ENCODE measurements at regions not wholly inside any gene's neighbourhood (a gene's known extent, or its start where the extent isn't known, plus 50 kb on each side); places are given as distances from the start of the nearest gene placed in this dataset.
"Not testable (repeated sequence)": the region's sequence is repeated elsewhere in the genome, so short reads cannot be mapped to it uniquely, and the experiment has no call there.

DNA sequence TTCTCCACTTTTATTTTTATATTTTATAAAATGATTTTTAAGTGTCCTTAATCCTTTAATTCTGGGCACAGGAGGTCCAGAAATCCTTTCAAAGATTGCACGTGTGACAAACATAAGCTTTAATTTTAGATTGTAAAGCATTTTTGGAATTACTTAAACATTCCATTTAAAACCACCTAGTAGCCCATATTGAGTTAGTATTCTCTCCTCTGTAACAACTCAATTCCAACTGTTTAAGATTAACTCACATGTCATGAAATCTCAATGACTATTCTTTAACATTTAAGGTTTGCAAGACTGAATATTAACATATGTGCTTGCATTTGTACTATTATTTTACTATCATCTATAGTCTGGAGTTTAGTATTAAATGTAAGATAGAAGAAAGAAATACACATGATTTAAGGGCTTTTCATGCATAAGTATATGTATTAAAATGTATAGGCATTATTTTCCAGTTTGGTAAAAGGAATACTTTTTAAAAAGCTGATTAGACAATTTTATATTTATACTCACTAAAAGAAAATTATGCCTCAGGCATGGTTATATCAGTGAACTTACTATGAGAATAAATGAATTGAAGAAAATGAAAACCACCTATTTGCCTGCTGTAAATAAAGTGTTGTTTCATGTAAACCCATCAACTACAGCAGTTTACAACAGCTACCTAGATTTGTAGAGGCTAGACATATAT, 776.9 kb downstream of the SLC6A15 start:
- DNase-seq (ENCODE audit: low spot score): no peak

DNA sequence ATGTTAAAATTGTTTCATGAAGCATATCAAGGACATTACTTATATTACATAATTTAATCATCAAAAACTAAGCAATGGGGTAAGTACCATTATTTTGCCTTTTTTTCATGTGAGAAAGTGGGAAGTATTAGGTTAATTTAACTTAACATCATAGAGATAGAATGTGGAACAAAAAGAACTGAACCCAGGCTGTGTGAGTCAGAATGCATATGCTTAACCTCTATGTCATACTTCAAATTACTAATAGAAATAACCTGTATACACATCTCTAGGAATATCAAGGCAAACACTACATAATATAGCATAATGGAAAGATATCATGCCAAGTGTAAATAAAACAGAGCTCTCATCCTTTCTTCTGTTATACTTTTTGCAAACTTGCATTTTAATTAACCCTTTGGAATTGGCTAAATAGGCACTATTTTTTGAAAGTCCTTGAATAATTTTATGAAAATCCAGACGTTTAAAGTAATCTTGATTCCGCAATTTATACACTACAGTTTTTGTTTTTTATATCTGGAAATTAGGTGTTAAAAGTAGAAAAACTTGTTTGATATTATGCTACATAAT, 777.7 kb downstream of the SLC6A15 start:
- DNase-seq (ENCODE audit: low spot score): no peak

DNA sequence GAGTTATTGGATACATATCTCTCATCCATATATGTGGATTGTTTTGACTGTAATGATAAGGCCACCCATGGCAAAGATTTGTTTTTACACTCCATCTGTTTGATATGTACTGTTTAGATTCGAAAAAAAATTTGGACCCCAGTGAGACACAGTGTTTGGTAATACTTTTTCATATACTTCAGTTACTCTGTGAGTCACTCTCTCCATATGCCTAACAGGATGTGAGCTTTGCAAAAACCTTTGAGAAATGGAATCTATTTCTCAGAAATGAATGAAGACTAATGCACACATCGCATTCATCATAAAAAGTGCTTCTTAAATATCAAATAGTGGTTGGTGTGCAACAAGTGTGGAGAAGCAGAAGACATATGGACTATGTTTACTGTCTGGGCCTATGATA, 781.5 kb downstream of the SLC6A15 start:
- DNase-seq (ENCODE audit: low spot score): no peak

DNA sequence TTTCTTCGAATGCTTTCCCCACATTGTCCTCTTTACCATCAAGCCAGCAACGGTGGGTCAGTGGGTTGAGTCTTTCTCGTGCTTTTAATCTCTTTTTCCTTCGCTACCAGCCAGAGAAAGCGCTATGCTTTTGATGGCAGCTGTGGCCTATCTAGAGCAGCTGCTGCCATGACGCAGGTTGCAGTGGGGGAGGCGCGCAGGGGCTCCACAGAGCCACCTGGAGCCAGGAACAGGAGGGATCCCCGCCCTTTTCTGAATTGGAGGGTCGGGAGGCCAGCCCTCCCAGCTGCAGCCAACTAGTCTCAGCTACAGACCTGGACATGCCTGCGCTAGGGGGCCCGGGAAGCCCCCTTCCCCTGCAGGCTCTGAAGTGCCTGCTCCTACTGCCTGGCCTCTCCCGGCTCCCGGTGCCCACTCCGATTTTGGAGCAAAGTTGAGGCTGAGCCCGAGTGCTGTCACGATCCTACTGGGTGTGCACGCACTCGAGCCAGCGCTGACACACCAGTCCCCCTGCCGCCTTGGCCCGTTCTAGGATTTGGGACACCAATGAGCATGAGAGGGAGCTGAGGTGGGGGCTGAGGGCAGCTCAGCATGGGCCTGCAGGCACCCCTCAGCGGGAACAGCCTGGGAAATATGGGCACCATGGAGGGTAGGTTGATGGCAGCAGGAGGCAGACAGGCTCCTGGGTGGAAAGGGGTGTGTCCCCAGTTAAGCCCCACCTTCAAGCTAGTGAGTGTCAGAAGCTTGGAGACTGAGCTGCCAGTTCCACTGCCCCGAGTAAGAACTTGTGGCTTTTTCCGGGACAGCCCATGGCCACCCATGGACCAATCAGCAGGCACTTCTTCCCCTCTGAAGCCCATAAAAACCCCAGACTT, 784.2 kb downstream of the SLC6A15 start:
- no peak for DNase-seq (ENCODE audit: low spot score)

DNA sequence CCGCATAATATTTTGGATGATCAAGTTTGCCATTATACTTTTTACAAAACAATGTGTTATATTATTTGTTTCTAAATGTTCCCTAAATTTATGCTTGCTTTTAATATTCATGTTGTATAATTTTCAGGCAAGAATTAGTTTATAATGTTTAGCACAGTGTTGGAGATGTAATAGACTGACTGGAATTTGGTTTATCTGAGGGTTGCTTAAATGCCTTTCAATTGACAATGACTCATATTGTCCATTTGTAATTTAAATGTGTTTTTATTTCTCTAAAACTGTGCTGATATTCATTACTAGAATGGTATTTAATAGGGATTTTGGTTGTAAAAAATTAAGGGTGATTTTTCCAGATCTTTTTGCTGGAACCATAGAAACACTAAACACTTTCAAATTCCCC, 788.4 kb downstream of the SLC6A15 start:
- no peak for DNase-seq (ENCODE audit: low spot score)

DNA sequence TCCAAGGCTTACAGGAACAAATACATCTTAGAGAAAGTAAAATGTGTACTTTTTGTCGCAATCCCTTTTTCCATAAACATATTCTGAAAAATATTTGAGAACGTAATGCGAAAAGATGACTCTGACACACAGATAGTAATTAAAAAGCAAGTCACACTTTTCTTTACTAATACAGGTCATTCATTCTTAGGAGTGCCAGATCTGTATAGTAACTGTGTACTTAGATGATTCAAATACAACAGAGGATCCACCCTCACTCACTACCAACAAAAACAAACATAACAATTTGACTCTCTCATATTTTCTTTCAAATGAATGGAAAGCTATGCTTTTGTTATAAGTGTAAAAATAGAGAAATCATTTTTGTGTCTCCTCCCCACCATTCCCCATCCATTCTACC, 795.4 kb downstream of the SLC6A15 start:
- no peak for DNase-seq (ENCODE audit: low spot score)

DNA sequence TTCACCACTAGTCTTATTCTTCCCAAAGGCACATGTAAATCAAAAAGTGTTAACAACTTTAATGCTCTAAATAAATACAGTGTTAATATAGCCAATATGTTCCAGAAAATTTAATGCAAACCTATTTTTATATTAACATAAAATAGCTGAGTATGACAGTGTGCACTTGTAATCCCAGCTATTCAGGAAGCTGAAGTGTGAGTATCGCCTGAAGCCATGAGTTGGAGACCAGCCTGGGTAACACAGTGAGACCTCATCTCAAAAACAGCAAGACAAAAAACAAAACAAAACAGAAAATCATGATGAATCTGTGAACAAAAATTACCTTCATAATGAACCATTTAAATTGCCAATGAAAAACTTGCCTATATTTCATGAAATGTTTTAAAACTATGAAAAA, 798.9 kb downstream of the SLC6A15 start:
- no peak for DNase-seq (ENCODE audit: low spot score)

DNA sequence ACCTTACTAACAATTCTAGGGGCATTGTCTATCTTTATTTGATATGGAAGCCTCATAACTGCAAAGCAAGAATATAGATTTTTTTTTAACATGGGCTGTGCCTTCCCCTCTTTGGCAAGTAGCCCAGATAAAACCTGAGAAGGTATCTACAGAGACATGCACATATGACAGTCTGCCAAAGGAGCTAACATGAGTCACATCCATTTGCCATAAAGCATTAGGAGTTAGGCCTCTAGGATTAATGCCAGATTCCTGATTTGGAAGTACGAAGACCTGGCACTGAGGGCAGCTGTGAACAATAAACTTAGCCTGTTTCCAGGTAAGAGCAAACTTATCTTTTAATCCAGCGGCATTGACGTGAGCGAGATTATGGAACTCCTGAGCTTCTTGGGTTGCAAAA, 808.7 kb downstream of the SLC6A15 start:
- not testable (repeated sequence) for DNase-seq (ENCODE audit: low spot score)

DNA sequence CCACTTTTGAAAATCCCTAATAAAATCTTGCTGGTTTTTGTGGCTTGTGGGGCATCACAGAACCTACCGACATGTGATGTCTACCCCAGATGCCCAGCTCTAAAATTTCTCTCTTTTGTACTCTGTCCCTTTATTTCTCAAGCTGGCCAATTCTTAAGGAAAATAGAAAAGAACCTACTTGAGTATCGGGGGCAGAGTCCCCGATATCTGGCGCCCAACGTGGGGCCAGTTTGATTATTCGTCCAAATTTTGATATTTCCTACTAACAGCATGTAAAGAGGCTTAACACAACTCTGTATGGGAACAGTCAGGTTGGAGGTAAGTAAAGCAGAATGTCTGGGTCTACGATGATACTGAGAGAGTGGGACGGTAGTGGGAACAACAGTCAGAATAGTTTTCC, 810.6 kb downstream of the SLC6A15 start:
- not testable (repeated sequence) for DNase-seq (ENCODE audit: low spot score)

DNA sequence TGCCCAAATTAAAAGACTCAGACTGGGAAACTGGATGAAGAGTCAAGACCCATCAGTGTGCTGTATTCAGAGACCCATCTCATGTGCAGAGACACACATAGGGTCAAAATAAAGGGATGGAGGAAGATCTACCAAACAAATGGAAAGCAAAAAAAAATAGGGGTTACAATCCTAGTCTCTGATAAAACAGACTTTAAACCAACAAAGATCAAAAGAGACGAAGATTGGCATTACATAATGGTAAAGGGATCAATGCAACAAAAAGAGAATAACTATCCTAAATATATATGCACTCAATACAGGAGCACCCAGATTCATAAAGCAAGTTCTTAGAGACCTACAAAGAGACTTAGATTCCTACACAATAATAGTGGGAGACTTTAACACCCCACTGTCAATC, 813.0 kb downstream of the SLC6A15 start:
- DNase-seq (ENCODE audit: low spot score): not testable (repeated sequence)

DNA sequence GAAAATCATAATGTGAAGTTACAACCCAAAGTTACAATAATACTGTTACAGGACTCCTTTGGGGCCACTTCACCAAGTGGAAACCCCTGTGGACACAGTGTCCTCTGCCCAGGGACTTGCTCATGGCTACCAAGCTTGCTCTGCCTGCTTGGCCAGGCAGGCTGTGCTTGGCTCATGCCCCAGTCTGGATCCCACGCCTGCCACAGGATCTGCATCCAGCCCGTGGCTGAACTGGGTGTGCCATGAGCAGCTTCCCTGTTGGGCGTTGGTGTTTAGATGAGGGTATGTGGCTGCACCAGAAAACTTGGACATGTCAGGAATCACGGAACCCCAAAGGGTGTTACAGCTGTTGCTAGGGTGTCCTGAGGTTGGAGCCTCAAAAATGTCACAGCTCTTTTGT, 820.9 kb downstream of the SLC6A15 start:
- DNase-seq (ENCODE audit: low spot score): no peak

DNA sequence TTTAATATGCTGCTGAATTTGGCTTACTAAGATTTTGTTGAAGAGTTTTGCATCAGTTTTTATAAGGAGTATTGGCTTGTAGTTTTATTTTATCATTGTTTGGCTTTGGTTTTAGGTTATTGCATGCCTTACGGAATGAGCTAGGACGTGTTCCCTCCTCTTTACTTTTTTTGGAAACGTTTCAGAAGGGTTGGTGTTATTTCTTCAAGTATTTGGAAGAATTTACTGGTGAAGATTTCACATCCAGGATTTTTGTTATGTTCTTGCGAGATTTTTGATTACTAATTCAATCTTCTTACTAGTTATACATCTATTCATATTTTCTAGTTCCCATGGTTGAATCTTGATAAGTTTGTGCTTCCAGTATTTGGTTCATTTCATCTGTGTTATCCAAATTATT, 823.2 kb downstream of the SLC6A15 start:
- no peak for DNase-seq (ENCODE audit: low spot score)

DNA sequence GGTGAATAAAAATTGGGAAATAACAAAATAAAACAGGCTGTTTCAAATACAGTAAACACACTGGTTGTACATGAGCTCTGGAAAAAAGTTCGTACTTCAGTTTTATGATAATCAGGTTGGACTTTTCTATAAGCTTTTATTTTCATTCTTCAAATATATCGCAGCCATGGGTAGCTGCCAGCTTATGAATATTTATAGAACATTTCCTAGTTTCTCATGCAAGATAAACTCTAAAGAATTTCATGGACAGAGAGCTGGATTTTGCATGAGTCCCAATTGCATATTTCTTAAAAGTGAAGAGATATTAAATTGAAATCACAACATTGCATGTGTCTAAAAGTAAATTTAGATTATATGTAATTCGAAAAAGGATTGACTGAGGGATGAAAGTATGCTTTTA, 827.6 kb downstream of the SLC6A15 start:
- no peak for DNase-seq (ENCODE audit: low spot score)

DNA sequence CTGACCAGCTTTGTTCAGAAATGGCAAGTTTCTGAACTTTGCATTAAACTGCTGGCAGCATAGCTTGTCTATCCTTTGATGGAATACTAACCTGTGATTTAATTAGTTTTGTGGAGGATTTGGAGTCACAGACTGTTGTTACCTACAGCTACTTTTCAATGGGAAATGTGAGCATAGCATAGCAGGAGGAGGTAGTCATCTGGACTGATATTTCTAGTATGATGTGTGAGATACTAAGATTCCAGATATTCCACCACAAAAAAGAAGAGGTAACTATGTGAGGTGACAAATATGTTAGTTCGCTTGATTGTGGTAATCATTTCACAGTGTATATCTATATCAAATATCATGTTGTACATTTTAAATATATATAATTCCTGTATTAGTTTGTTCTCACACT, 833.0 kb downstream of the SLC6A15 start:
- no peak for DNase-seq (ENCODE audit: low spot score)

DNA sequence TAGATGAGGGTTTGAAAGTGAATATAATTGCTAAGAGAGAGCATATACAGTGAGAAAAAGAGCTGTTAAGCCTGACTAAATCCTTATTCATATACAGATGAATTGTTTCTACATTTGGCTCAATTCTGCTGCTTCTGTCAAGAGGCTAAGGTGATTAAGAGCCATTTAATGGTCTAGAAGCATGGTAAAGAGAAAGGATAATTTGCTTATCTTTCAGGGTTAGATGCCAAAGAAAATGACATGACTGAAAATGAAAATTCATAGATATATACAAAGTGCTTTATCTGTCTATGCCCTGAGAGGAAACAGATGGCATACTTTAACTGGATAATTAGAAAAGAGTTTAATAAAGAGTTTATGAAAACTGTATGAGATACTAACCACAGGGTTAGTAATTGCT, 834.9 kb downstream of the SLC6A15 start:
- no peak for DNase-seq (ENCODE audit: low spot score)

DNA sequence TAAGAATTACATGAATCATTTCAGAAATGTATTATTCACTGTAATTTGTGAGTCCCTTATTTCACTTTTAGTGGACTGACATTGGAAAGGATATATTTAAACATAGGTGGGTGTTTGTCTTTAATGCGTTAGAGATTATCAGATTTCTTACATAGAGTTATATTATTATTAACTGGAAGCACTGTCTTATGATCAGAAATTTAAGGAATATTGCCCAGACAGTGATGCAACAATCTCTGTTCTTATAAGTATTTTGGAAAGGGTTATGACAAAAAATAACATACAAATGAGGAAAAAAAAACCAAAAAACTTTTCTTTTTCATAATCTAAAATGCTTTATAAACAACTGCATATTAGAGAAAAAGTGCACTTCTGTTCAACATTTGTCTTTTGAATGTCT, 836.6 kb downstream of the SLC6A15 start:
- DNase-seq (ENCODE audit: low spot score): no peak

DNA sequence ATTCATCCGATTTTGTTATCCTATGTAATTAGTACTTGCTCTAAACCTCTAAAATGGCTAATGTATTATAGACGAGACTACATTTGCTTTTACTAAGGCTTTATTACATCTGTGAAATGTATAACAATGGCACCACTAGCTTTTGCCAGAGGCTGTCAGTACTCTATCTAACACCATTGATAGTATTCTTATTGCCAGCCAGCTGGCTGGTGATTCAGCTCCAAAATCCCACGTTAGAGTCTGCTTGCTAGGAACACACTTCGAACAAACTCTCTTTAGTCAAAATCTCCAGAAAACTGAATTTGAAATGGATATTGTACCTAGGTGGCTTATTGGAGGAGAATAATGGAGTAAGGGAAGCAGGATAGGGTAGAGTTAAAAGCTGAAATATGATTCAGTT, 839.2 kb downstream of the SLC6A15 start:
- no peak for DNase-seq (ENCODE audit: low spot score)

DNA sequence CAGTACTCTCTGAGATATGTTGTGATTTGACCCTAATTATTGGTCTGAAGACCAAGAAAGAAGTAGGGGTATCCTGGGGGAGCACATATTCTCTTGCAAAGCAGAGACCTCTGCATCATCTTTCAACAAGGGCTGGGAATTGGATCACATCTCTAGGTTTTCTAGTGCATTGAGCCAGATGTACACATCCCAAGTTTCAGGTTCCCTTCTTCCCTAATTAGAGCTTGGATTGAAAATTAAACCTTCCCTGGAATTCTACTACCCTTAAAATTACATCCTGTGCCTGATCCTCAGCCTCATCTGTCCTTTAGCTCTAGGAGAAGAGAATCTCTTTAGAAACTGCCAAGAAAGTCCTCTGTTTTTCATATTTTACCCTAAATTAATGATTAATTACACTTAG, 839.6 kb downstream of the SLC6A15 start:
- DNase-seq (ENCODE audit: low spot score): no peak

DNA sequence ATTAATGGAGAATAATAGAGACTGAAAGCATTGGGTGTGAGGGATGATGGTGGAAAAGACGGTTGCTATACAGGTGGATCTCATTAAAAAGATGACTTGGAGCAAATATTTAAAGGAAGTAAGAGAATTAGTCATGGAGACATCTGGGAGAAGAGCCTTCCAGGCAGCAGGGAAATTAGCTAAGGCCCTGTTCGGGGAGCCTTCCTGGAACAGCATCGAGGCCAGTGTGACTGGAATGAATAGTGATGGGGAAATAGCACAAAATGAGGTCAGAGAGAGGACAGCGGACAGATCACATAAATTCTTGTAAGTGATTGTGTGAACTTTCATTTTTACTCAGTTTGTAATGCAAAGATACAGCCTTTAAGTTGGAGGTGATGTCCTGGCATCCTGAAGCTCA, 842.3 kb downstream of the SLC6A15 start:
- DNase-seq (ENCODE audit: low spot score): no peak

DNA sequence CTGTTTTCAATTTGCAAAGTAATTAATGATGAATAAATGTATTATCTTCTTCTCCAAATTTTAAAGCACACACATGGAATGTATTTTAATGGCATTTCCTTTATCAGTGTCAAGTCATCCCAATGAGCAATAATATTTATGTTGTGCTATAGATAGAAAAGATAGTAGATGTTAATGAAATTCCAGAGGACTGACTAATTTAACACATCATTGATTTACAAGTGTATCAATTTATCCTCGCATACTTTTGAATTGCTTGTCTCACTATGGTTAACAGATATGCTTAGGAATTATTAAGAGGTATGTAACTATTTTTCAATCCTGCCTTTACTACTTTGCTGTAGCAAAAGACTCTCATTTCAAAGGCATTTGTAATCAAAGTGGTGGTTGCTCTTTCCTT, 842.9 kb downstream of the SLC6A15 start:
- no peak for DNase-seq (ENCODE audit: low spot score)

DNA sequence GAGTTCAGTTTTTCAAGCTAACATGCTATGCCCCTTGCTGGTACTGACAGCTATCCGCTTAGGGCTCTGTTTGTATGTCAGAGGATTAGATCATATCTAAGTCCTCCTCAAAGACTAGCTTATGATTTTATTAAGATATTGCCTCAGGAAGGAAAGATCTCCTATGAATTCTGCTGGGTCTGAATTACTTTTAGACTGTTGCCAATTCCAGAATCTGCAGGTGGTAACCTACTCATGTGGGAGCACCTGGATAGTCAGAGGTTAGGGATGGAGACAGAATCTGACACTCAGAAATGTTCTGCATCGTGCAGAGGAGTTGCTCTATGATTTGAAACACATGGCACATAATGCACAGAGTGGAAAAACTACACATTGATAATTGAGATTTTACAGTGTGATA, 843.4 kb downstream of the SLC6A15 start:
- no peak for DNase-seq (ENCODE audit: low spot score)

DNA sequence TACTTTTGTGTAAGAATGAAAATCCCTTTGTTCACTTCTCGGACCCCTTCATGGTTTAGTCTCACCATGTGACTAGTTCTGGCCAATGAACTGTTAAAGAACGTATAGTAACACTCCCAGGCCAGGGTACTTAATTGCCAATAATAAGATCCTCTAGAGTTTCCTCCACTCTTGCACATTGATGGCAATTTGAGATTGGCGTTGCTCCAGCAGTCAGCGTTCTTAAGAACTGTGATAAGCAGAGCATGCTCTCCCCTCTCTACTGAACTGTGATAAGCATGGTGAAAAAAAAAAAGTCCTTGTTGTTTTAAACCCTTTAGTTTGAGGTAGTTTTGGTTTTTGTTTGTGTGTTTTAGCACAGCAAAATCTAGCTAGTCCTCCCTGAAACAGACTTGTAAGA, 854.5 kb downstream of the SLC6A15 start:
- DNase-seq (ENCODE audit: low spot score): no peak

DNA sequence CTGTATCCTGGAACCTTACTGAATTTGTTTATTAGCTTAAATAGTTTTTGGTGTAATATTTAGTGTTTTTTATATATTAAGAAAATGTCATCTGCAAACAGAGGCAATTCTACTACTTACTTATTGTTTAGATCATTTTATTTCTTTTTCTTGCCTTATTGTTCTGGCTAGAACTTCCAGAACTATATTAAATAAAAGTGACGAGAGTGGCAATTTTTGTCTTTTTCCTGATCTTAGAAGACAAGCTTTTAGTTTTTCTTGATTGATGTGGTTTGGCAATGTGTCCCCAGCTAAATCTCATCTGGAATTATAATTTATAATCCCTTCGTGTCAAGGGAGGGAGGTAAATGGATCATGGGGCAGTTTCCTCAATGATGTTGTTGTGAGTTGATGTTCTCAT, 857.8 kb downstream of the SLC6A15 start:
- DNase-seq (ENCODE audit: low spot score): no peak

Measured in COLO829 (cell line).